Spleen (tissue), 11 donors: ENCODE measurements at regions not wholly inside any gene's neighbourhood (a gene's known extent, or its start where the extent isn't known, plus 50 kb on each side); places are given as distances from the start of the nearest gene placed in this dataset.

ENCODE experiments used
- DNase-seq: peaks from one replicate; pipeline ENCODE4 v3.0.0-alpha.2; 2020
- H3K27ac ChIP-seq, 8 donors: fragments of 200-600 bp; sonication (generic) in 7 of 8; 1 replicate in 4 of 8; 2 replicates in 4 of 8; pipeline versions ENCODE4 v1.5.0 to v1.8.0; 2016 to 2021; ENCODE audit warnings: inconsistent platforms in 4 of 8, mild to moderate bottlenecking in 4 of 8, moderate library complexity in 1 of 8
- H3K27me3 ChIP-seq, 7 donors: fragments of 200-600 bp; sonication (generic) in 6 of 7; replicated peaks in 1 of 7; 1 replicate in 4 of 7; 2 replicates in 3 of 7; pipeline versions ENCODE4 v1.5.0 to v1.8.0; 2016 to 2021; ENCODE audit warnings: inconsistent platforms in 3 of 7, mild to moderate bottlenecking in 1 of 7
- H3K36me3 ChIP-seq, 6 donors: fragments of 200-600 bp; sonication (generic) in 5 of 6; 1 replicate in 4 of 6; 2 replicates in 2 of 6; pipeline versions ENCODE4 v1.5.0 to v1.8.0; 2016 to 2021; ENCODE audit warnings: inconsistent platforms in 2 of 6
- H3K4me1 ChIP-seq, 6 donors: fragments of 200-600 bp; sonication (generic) in 5 of 6; 1 replicate in 3 of 6; 2 replicates in 3 of 6; pipeline versions ENCODE4 v1.5.0 to v1.8.0; 2016 to 2021; ENCODE audit warnings: inconsistent platforms in 3 of 6
- H3K4me3 ChIP-seq, 8 donors: fragments of 200-600 bp; sonication (generic) in 7 of 8; 1 replicate in 4 of 8; 2 replicates in 4 of 8; pipeline versions ENCODE4 v1.5.0 to v1.8.0; 2016 to 2021; ENCODE audit warnings: inconsistent platforms in 4 of 8, mild to moderate bottlenecking in 4 of 8, moderate library complexity in 2 of 8
- H3K9me3 ChIP-seq, 8 donors: fragments of 200-600 bp; sonication (generic) in 7 of 8; 1 replicate in 4 of 8; 2 replicates in 4 of 8; pipeline versions ENCODE4 v1.5.0 to v1.8.0; 2016 to 2021; ENCODE audit warnings: inconsistent platforms in 4 of 8
- POLR2A ChIP-seq, 3 donors: fragments of 450-650 bp; IDR thresholded peaks; one replicate each; pipeline ENCODE4 v1.5.1; 2017; ENCODE audit warnings: antibody characterized with exemption in 3 of 3, mild to moderate bottlenecking in 1 of 3
- POLR2AphosphoS5 ChIP-seq, 3 donors: sonication (generic); formaldehyde crosslinking; IDR thresholded peaks; one replicate each; pipeline ENCODE4 v1.5.1; 2017; ENCODE audit warnings: antibody characterized with exemption in 3 of 3
- WGBS, 5 donors: extraction: QIAGEN DNeasy Blood & Tissue Kit in 3 of 5; methylation state at CpG; one replicate each; pipeline versions ENCODE4 v1.1.5 to v1.1.7; 2013 to 2018; 5-methylcytosine and 5-hydroxymethylcytosine counted together
- intact Hi-C: fragments of 100-400 bp; cut with DNase I; formaldehyde crosslinking; loops from one replicate; pipeline ENCODE4 v1.15.0; 2023; ENCODE audit warnings: low total_unique reads
- TF ChIP-seq, protein P1 (sequence below), 11 experiments: fragments of 200-600 bp in 7 of 11; fragments of 450-650 bp in 4 of 11; sonication (generic) in 4 of 11; IDR thresholded peaks in 8 of 11; conservative IDR thresholded peaks in 3 of 11; 1 replicate in 7 of 11; 2 replicates in 4 of 11; pipeline versions ENCODE4 v1.4.0 to v1.8.0; 2016 to 2021; ENCODE audit warnings: antibody characterized with exemption in 11 of 11, inconsistent platforms in 4 of 11, mild to moderate bottlenecking in 1 of 11
- donor health status: healthy with polysubstance abuse.
- donor health status: DM: no; HTN: no; CAD: no; lungs with moderate emphysema.
- donor health status: DM: no; HTN: no; CAD: no.
- donor health status: Bipolar disorder and iron deficiency.
- donor health status: healthy.
- donor health status: DM: no; HTN: no; CAD: no.
- donor health status: DM: yes; HTN: yes; CAD: no.

DNA sequence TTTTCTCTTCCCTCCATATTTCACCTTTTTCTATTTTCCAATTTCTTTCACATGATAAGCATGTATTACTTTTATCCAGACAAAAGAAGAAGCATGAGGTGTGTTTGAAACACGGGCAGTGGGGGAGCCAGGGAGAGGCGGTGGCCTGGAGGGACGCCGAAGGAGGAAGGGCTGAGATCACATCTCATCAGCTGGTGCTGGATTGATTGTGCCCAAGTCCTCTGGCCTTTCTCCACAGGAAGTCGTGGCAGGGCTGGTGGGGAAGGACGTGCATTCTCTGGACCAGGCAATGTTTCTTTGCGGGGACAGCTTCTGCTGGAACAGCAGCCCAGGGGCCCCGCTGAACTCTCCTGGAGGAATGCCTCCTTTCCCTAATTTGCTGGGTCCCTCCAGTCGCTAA lies 82.9 kb downstream of the MIAT start:
- Histone ChIP-seq H3K4me3 (no peak overlapping the region), H3K27ac (no peak overlapping the region), H3K36me3 (peaks cover 0 to 58% (median 0%) of the 10 kb centered on the region in 6 donors), H3K4me1 (peaks cover 0 to 3% (median 0%) of the 10 kb centered on the region in 6 donors), H3K9me3 (no peaks in the 10 kb centered on the region), H3K27me3 (no peaks in the 10 kb centered on the region)
- WGBS, 5 donors: 35 to 61% (median 45%) methylated on average over 9 of the region's 9 CpGs
- intact Hi-C loops: no loop called here
- TF ChIP-seq POLR2AphosphoS5 (IDR thresholded peaks at IDR 0.05) (no peak), POLR2A (IDR thresholded peaks at IDR 0.05) (no peak)
- TF ChIP-seq, protein P1, sequence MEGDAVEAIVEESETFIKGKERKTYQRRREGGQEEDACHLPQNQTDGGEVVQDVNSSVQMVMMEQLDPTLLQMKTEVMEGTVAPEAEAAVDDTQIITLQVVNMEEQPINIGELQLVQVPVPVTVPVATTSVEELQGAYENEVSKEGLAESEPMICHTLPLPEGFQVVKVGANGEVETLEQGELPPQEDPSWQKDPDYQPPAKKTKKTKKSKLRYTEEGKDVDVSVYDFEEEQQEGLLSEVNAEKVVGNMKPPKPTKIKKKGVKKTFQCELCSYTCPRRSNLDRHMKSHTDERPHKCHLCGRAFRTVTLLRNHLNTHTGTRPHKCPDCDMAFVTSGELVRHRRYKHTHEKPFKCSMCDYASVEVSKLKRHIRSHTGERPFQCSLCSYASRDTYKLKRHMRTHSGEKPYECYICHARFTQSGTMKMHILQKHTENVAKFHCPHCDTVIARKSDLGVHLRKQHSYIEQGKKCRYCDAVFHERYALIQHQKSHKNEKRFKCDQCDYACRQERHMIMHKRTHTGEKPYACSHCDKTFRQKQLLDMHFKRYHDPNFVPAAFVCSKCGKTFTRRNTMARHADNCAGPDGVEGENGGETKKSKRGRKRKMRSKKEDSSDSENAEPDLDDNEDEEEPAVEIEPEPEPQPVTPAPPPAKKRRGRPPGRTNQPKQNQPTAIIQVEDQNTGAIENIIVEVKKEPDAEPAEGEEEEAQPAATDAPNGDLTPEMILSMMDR (IDR thresholded peaks at IDR 0.05 in 8 of 11, conservative IDR thresholded peaks at IDR 0.05 in 3 of 11): no peak
- DNase-seq: no peak

DNA sequence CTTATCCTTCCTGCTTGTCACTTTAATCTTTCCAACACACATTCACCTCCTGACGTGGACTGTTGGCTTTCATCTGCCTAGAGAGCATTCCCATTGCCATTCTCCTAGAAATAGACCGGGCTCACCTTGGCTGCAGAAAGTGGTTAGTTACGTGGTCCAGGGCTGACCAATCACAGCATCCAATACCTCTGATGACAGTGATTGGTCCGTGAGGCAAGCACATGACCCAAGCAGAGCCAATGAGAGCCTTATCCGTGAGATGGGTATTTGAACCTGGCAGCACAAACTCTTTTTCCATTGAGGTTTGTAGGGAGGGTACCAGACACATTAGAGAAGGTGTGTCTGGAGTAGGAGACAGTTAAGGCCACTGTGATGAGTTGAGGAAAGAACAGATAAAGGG lies 85.8 kb downstream of the MIAT start:
- Histone ChIP-seq H3K36me3 (peaks cover 0 to 44% (median 0%) of the 10 kb centered on the region in 6 donors), H3K9me3 (no peaks in the 10 kb centered on the region), H3K4me3 (no peak overlapping the region), H3K27me3 (no peaks in the 10 kb centered on the region), H3K4me1 (peaks cover 0 to 3% (median 0%) of the 10 kb centered on the region in 6 donors), H3K27ac (no peak overlapping the region)
- WGBS, 5 donors: 92 to 98% (median 96%) methylated on average over 5 of the region's 5 CpGs
- no peak for DNase-seq
- intact Hi-C loops: no loop called here
- no peak for TF ChIP-seq POLR2A (IDR thresholded peaks at IDR 0.05)
- TF ChIP-seq POLR2AphosphoS5 (IDR thresholded peaks at IDR 0.05): no peak
- TF ChIP-seq, protein P1 (IDR thresholded peaks at IDR 0.05 in 8 of 11, conservative IDR thresholded peaks at IDR 0.05 in 3 of 11): no peak

DNA sequence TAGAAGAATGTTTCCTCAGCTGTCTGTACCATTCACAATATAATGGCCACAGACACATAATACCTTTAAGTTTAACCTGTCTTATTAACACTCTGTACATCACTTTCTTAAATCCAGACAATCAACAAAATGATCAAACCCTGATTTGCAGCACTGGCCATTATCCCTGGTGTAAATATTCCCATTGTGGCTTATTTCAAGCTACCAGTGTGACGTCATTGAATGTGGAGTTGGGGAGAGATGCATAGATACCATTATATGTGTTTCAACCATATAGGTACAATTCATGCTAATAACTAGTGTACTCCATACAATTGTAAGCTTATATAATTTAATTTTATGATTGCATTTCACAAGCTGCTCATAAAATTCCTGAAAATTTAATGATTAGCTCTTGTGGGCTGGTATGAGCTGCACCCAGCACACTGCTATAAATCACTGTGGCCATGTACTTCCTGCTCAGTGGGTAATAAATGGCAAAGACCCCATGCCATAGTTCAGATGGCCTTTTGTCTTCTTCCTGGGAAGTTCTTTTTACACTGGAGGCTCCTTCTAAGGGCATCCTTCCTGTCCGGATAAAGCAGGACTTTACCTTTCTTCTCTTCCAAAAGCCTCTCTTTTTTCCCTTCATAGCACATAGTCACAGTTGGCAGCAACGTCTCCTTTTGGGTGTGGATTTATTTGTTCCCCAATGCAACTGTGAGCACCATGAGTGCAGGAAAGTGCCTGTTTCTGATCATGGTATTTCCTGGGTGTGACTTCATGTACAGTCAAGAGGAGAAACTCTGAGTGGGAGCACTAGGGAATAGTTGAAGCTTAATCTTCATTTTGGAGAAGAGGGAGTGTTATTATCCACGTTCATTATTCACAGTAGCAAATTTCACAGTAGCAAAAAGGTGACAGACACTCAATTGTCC lies 87.8 kb downstream of the MIAT start:
- intact Hi-C loops: no loop called here
- H3K27me3 ChIP-seq: no peaks in the 10 kb centered on the region
- no peaks in the 10 kb centered on the region for H3K9me3 ChIP-seq
- no peak overlapping the region for H3K27ac ChIP-seq
- H3K36me3 ChIP-seq: peaks cover 0 to 37% (median 0%) of the 10 kb centered on the region in 6 donors
- no peak for TF ChIP-seq POLR2A (IDR thresholded peaks at IDR 0.05)
- TF ChIP-seq, protein P1 (IDR thresholded peaks at IDR 0.05 in 8 of 11, conservative IDR thresholded peaks at IDR 0.05 in 3 of 11): no peak
- TF ChIP-seq POLR2AphosphoS5 (IDR thresholded peaks at IDR 0.05): no peak
- WGBS, 5 donors: 72 to 83% (median 80%) methylated on average over 4 of the region's 4 CpGs
- no peak for DNase-seq
- no peak overlapping the region for H3K4me3 ChIP-seq
- peaks cover 0 to 3% (median 0%) of the 10 kb centered on the region in 6 donors for H3K4me1 ChIP-seq

DNA sequence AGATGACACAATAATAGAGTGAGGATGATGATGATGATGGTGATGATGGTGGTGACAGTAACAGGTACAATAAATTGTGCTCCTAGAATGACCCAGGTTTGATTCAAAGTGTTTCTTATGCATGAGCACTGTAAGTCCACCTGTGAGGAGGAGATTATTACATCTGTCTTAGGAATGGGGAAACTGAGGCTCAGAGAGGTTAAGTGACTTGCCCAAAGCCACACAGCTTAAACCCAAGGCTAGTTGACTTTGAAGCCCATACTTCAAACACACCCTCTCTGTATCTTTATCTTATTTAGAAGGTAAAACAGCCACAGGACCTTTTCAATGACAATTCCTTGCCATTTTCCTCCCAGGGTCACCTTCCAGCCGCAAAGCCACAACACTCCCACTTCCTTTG lies 88.9 kb downstream of the MIAT start:
- H3K27me3 ChIP-seq: no peaks in the 10 kb centered on the region
- peaks cover 0 to 8% (median 0%) of the 10 kb centered on the region in 6 donors for H3K4me1 ChIP-seq
- H3K36me3 ChIP-seq: peaks cover 0 to 29% (median 0%) of the 10 kb centered on the region in 6 donors
- intact Hi-C loops: no loop called here
- no peak overlapping the region for H3K4me3 ChIP-seq
- TF ChIP-seq POLR2A (IDR thresholded peaks at IDR 0.05) (no peak), POLR2AphosphoS5 (IDR thresholded peaks at IDR 0.05) (no peak)
- TF ChIP-seq, protein P1 (IDR thresholded peaks at IDR 0.05 in 8 of 11, conservative IDR thresholded peaks at IDR 0.05 in 3 of 11): no peak
- H3K9me3 ChIP-seq: peaks cover 0 to 3% (median 0%) of the 10 kb centered on the region in 8 donors
- DNase-seq: no peak
- H3K27ac ChIP-seq: no peak overlapping the region
- 60 to 90% (median 71%) methylated on average over 1 of the region's 1 CpG for WGBS, 5 donors
